AG04450 (cell line): ENCODE measurements at regions not wholly inside any gene's neighbourhood (a gene's known extent, or its start where the extent isn't known, plus 50 kb on each side); places are given as distances from the start of the nearest gene placed in this dataset.

ENCODE experiments used
- CTCF ChIA-PET: fragments of 300-600, 350-600 bp; formaldehyde crosslinking; extraction: SDS; loops from one replicate; lab custom pipeline; 2022; ENCODE audit warnings: antibody characterized with exemption, inconsistent platforms; lab: Charles Lee
- POLR2A ChIA-PET: fragments of 350-600 bp; formaldehyde crosslinking; extraction: SDS; loops from one replicate; lab custom pipeline; 2021; ENCODE audit warnings: antibody characterized with exemption, inconsistent platforms; lab: Yijun Ruan, JAX
- DNase-seq: peaks from one replicate; pipeline ENCODE4 v3.0.0-alpha.2; 2011; ENCODE audit warnings: low read depth, low spot score
- H3K27ac ChIP-seq: one replicate; pipeline ENCODE4 v1.5.1; 2012; ENCODE audit warnings: low read depth, low read length, control low read depth
- H3K27me3 ChIP-seq: one replicate; pipeline ENCODE4 v1.6.0; 2012; ENCODE audit warnings: low read length; ENCODE audit not compliant: control insufficient read depth, insufficient read depth
- H3K4me3 ChIP-seq: 2 replicates; pipeline ENCODE4 v1.5.1; 2011; ENCODE audit warnings: mild to moderate bottlenecking, low read depth, low read length, control low read depth
- H3K9me3 ChIP-seq: 2 replicates; pipeline ENCODE4 v1.5.1; 2012; ENCODE audit warnings: low read length; ENCODE audit not compliant: control insufficient read depth, insufficient read depth
- TF ChIP-seq, protein P1 (sequence below): IDR thresholded peaks from 2 replicates; pipeline ENCODE4 v1.5.1; 2011; ENCODE audit warnings: low read depth, low read length, control low read depth, inconsistent platforms

DNA sequence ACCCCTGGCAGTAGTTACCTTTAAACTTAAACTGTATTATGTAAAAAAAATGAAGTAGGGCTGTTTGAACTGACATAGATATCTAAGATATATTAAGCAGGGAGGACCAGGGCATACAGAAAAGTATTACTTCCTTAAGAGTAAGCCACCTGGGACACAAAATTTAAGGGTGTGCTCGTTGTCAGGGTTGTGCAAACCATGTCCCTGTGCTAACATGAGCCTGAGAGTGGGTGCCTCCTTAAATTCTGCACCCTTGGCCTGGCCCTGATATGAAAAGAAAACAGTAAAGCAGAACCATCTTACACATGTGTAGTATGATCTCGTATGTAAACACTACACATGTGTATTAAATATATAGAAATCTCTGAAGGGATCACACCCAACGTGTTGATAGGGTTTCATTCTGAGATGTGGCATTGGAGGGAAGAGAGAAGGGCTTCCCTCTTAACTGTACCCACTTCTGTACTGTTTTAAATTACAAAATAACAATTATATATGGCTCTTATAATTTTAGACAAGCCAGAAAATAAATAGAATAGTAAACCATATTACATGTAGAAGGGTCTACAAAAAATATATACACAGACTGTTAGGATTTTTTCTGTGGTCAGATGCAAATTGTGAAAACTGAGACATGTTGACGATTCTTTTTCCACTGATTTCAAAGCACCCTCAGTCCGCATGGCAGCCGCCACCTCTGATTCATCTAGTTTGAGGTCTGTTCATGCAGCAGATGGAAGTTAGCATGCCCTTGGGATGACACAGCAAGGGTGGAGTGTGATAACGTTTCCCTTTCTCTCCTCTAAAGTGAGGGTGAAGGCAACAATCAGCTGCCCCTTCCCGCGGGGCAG lies 400.8 kb upstream of the PROK2 start:
- H3K27ac ChIP-seq: no peak overlapping the region
- CTCF ChIA-PET: no interaction called here
- H3K4me3 ChIP-seq: no peak overlapping the region

DNA sequence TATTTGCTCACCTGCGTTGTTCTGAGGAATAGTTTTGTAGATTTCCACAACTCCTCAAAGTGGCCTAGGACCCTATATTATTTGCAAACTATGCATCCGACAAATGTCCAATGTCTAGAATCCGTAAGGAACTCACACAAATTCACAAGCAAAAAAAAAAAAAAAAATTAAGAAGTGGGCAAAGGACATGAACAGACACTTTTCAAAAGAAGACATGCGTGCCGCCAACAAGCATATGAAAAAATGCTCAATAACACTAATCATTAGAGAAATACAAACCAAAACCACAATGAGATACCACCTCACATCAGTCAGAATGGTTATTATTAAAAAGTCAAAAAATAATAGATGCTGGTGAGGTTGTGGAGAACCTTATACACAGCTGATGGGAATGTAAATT lies 398.5 kb upstream of the PROK2 start:
- POLR2A ChIA-PET: no interaction called here
- peaks cover 7% of the 10 kb centered on the region for H3K27me3 ChIP-seq
- CTCF ChIA-PET: no interaction called here
- no peak overlapping the region for H3K27ac ChIP-seq
- TF ChIP-seq, protein P1, sequence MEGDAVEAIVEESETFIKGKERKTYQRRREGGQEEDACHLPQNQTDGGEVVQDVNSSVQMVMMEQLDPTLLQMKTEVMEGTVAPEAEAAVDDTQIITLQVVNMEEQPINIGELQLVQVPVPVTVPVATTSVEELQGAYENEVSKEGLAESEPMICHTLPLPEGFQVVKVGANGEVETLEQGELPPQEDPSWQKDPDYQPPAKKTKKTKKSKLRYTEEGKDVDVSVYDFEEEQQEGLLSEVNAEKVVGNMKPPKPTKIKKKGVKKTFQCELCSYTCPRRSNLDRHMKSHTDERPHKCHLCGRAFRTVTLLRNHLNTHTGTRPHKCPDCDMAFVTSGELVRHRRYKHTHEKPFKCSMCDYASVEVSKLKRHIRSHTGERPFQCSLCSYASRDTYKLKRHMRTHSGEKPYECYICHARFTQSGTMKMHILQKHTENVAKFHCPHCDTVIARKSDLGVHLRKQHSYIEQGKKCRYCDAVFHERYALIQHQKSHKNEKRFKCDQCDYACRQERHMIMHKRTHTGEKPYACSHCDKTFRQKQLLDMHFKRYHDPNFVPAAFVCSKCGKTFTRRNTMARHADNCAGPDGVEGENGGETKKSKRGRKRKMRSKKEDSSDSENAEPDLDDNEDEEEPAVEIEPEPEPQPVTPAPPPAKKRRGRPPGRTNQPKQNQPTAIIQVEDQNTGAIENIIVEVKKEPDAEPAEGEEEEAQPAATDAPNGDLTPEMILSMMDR: no peak
- no peak overlapping the region for H3K4me3 ChIP-seq
- H3K9me3 ChIP-seq: no peaks in the 10 kb centered on the region
- DNase-seq: no peak

More for the DNA sequence above, 400.8 kb upstream of the PROK2 start:
- DNase-seq: peak; percentile 11
- H3K9me3 ChIP-seq: no peaks in the 10 kb centered on the region
- peaks cover 2% of the 10 kb centered on the region for H3K27me3 ChIP-seq
- POLR2A ChIA-PET: no interaction called here
- TF ChIP-seq, protein P1: no peak

DNA sequence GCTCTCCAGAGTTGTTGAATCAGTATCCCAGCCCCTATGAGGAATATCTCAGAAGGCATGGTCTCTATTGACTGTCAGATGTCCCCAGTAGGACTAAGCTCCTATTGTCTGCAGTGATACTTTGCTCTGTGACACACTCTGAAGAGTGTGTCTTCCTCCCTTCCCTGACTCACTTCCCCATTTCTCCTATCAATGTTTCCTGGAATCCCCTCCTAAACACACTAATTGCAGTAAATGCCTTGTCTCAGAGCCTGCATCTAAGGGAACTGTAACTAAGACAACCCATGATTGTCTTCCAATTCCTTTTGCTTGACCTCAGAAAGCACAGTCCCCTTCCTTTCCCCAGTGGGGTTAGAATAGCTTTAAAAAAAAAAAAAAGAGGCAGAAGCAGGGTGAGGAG lies 397.3 kb upstream of the PROK2 start:
- Histone ChIP-seq H3K9me3 (no peaks in the 10 kb centered on the region), H3K27ac (no peak overlapping the region), H3K4me3 (no peak overlapping the region), H3K27me3 (peaks cover 12% of the 10 kb centered on the region)
- POLR2A ChIA-PET: no interaction called here
- no peak for DNase-seq
- TF ChIP-seq, protein P1: no peak
- CTCF ChIA-PET: no interaction called here

DNA sequence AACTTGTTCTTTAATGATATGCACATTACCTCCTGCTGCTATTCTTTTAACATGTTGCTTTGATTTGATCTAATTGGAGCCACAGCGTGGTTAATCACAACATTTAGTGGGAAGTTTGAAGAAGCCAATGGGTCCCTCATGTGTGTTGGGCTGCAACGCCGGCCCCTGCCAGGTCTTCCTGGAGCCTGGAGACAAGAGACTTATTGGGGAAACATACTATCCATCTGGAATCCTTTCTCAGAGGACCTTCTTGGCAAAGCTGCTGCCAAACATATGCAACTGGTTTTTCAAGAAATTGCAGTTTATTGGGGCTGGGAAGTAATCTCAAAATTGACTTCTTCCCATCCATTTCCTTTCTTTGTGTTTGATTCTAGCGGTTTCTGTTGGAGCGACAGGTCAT lies 396.3 kb upstream of the PROK2 start:
- TF ChIP-seq, protein P1: no peak
- POLR2A ChIA-PET: no interaction called here
- no peak overlapping the region for H3K4me3 ChIP-seq
- DNase-seq: no peak
- H3K27me3 ChIP-seq: peaks cover 16% of the 10 kb centered on the region
- H3K9me3 ChIP-seq: no peaks in the 10 kb centered on the region
- CTCF ChIA-PET: no interaction called here
- H3K27ac ChIP-seq: no peak overlapping the region

DNA sequence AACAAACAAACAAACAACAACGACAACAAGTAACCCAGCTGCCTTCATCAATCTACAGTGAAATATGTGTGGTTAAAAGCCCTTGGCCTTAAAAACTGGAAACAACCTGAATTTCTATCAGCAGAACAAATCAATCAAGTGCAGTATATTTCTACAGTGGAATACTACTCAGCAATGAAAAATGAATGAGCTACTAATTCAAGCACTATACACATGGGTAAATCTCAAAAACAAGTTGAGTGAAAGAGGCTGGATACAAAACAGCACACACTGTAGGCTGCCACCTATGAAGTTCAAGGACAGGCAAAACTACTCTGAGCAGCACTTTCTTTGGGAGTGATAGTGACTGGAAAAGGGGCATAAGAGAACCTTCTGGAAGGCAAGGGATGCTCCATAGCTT lies 395.5 kb upstream of the PROK2 start:
- CTCF ChIA-PET: no interaction called here
- POLR2A ChIA-PET: no interaction called here

More for the DNA sequence above, 395.5 kb upstream of the PROK2 start:
- H3K9me3 ChIP-seq: no peaks in the 10 kb centered on the region
- DNase-seq: no peak
- TF ChIP-seq, protein P1: no peak
- H3K4me3 ChIP-seq: no peak overlapping the region
- peaks cover 16% of the 10 kb centered on the region for H3K27me3 ChIP-seq
- no peak overlapping the region for H3K27ac ChIP-seq
